HEK293 (cell line): ENCODE measurements at regions not wholly inside any gene's neighbourhood (a gene's known extent, or its start where the extent isn't known, plus 50 kb on each side); places are given as distances from the start of the nearest gene placed in this dataset.

ENCODE experiments used
- CTCF ChIP-seq: fragments of 450-650 bp; formaldehyde crosslinking; IDR thresholded peaks from 2 replicates; pipeline ENCODE4 v1.5.1; 2016; ENCODE audit warnings: missing biosample characterization, missing genetic modification characterization
- TSHZ1 ChIP-seq: fragments of 450-650 bp; formaldehyde crosslinking; IDR thresholded peaks from 2 replicates; pipeline ENCODE4 v1.5.1; 2016; ENCODE audit warnings: missing biosample characterization, missing genetic modification characterization, borderline replicate concordance
- ZFP3 ChIP-seq: fragments of 450-650 bp; formaldehyde crosslinking; IDR thresholded peaks from 2 replicates; pipeline ENCODE4 v1.5.1; 2016; ENCODE audit warnings: low read depth, missing biosample characterization, missing genetic modification characterization
- ZNF24 ChIP-seq: fragments of 450-650 bp; formaldehyde crosslinking; IDR thresholded peaks from 2 replicates; pipeline ENCODE4 v1.5.1; 2016; ENCODE audit warnings: missing biosample characterization, missing genetic modification characterization
- ZNF398 ChIP-seq: fragments of 450-650 bp; formaldehyde crosslinking; IDR thresholded peaks from 2 replicates; pipeline ENCODE4 v1.5.1; 2017; ENCODE audit warnings: missing biosample characterization, missing genetic modification characterization
- ZSCAN16 ChIP-seq: fragments of 450-650 bp; formaldehyde crosslinking; IDR thresholded peaks from 2 replicates; pipeline ENCODE4 v1.5.1; 2016; ENCODE audit warnings: missing biosample characterization, missing genetic modification characterization
- ZXDB ChIP-seq: fragments of 450-650 bp; formaldehyde crosslinking; IDR thresholded peaks from 2 replicates; pipeline ENCODE4 v1.5.1; 2016; ENCODE audit warnings: missing biosample characterization, missing genetic modification characterization
- TF ChIP-seq, protein P1 (sequence below): fragments of 450-650 bp; formaldehyde crosslinking; IDR thresholded peaks from 2 replicates; pipeline ENCODE4 v1.5.1; 2016; ENCODE audit warnings: missing biosample characterization, missing genetic modification characterization, low read depth
- TF ChIP-seq, protein P2 (sequence below): fragments of 450-650 bp; formaldehyde crosslinking; IDR thresholded peaks from 2 replicates; pipeline ENCODE4 v1.5.1; 2016; ENCODE audit warnings: missing biosample characterization, missing genetic modification characterization

DNA sequence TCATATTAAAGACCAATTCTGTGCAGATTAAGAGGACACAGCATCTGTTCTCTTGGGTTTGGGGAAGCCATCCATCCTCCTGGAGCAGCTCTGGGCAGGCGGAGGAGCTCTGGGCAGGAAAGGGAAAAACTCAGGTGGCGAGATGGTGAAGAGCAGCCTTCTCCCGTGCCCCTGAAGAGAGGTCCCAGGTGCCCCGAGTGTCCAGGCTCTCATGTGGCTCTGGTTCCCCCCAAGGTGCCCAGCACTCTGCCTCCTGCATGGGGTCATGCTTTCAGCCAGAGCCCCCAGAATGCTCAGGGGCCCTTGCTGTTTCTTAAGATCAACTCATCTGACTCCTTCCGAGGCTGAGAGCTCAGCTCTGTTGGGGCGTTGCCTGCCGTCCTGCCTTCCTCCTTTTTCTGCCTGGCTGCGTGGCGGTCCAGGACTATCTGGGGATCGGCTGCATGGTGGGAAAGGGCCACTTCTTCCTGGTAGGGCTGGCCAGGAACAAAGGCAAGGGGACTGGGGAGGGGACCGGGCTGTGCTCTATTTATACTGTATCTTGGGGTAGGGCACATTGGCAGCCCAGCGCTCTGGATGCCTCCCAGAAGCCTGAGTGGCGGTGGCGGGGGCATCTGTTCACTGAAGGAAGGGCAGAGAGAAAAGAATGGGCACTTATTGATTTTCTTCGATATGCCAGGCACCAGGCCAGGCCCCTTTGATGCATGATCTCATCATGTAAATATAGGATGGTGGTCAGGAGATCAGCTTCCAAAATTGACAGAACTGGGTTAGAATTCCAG is 103.2 kb upstream of the SDK2 start:
- TF ChIP-seq CTCF, result no peak
- no peak for TF ChIP-seq TSHZ1 (tag by site-specific recombination)
- no peak for TF ChIP-seq ZSCAN16 (tag by site-specific recombination)
- no peak for TF ChIP-seq ZNF24 (tag by site-specific recombination)
- TF ChIP-seq, protein P1, sequence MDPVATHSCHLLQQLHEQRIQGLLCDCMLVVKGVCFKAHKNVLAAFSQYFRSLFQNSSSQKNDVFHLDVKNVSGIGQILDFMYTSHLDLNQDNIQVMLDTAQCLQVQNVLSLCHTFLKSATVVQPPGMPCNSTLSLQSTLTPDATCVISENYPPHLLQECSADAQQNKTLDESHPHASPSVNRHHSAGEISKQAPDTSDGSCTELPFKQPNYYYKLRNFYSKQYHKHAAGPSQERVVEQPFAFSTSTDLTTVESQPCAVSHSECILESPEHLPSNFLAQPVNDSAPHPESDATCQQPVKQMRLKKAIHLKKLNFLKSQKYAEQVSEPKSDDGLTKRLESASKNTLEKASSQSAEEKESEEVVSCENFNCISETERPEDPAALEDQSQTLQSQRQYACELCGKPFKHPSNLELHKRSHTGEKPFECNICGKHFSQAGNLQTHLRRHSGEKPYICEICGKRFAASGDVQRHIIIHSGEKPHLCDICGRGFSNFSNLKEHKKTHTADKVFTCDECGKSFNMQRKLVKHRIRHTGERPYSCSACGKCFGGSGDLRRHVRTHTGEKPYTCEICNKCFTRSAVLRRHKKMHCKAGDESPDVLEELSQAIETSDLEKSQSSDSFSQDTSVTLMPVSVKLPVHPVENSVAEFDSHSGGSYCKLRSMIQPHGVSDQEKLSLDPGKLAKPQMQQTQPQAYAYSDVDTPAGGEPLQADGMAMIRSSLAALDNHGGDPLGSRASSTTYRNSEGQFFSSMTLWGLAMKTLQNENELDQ (tag by site-specific recombination), result no peak
- TF ChIP-seq, protein P2, sequence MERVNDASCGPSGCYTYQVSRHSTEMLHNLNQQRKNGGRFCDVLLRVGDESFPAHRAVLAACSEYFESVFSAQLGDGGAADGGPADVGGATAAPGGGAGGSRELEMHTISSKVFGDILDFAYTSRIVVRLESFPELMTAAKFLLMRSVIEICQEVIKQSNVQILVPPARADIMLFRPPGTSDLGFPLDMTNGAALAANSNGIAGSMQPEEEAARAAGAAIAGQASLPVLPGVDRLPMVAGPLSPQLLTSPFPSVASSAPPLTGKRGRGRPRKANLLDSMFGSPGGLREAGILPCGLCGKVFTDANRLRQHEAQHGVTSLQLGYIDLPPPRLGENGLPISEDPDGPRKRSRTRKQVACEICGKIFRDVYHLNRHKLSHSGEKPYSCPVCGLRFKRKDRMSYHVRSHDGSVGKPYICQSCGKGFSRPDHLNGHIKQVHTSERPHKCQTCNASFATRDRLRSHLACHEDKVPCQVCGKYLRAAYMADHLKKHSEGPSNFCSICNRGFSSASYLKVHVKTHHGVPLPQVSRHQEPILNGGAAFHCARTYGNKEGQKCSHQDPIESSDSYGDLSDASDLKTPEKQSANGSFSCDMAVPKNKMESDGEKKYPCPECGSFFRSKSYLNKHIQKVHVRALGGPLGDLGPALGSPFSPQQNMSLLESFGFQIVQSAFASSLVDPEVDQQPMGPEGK (tag by site-specific recombination), result no peak
- TF ChIP-seq ZNF398 (tag by site-specific recombination), result no peak
- no peak for TF ChIP-seq ZFP3 (tag by site-specific recombination)
- no peak for TF ChIP-seq ZXDB
